A673 (cell line): ENCODE measurements at regions not wholly inside any gene's neighbourhood (a gene's known extent, or its start where the extent isn't known, plus 50 kb on each side); places are given as distances from the start of the nearest gene placed in this dataset.
"Not testable (repeated sequence)": the region's sequence is repeated elsewhere in the genome, so short reads cannot be mapped to it uniquely, and the experiment has no call there.

ENCODE experiments used
- BruUV-seq: library from RNA; stranded (reverse); fragments of 400-500 nt; replicated peaks from 2 replicates; lab custom pipeline; 2021; lab: Mats Ljungman, UMichigan
- CTCF ChIA-PET: fragments of 300-600 bp; sonication (Branson Sonifier 250); formaldehyde crosslinking; loops from one replicate; lab custom pipeline; 2022; ENCODE audit warnings: antibody characterized with exemption; lab: Charles Lee
- POLR2A ChIA-PET: fragments of 300-600 bp; sonication (Branson Sonifier 250); formaldehyde crosslinking; loops from one replicate; lab custom pipeline; 2022; ENCODE audit warnings: antibody characterized with exemption; ENCODE audit not compliant: low non-redundant PET; lab: Charles Lee
- DNase-seq: peaks from one replicate; pipeline ENCODE4 v3.0.0-alpha.2; 2015; ENCODE audit warnings: low spot score
- H3K27ac ChIP-seq: fragments of 200-600 bp; sonication (generic); 2 replicates; pipeline ENCODE4 v1.5.1; 2016; ENCODE audit warnings: mixed run types, low read depth, mild to moderate bottlenecking, mixed read lengths, antibody characterized with exemption, low read length; ENCODE audit not compliant: poor library complexity, severe bottlenecking
- H3K27me3 ChIP-seq: fragments of 200-600 bp; sonication (generic); replicated peaks from 2 replicates; pipeline ENCODE4 v1.6.1; 2017; ENCODE audit warnings: mixed run types, low read depth, mild to moderate bottlenecking, mixed read lengths, antibody characterized with exemption, low read length; ENCODE audit not compliant: insufficient read depth, poor library complexity
- H3K36me3 ChIP-seq: fragments of 200-600 bp; sonication (generic); 2 replicates; pipeline ENCODE4 v1.6.1; 2016; ENCODE audit warnings: mixed run types, mild to moderate bottlenecking, mixed read lengths, antibody characterized with exemption, low read length; ENCODE audit not compliant: insufficient read depth, poor library complexity, severe bottlenecking
- H3K4me1 ChIP-seq: fragments of 200-600 bp; sonication (generic); 2 replicates; pipeline ENCODE4 v1.6.1; 2017; ENCODE audit warnings: mixed run types, mild to moderate bottlenecking, mixed read lengths, antibody characterized with exemption, low read length; ENCODE audit not compliant: insufficient read depth, poor library complexity, severe bottlenecking
- H3K4me3 ChIP-seq: fragments of 200-600 bp; sonication (generic); 2 replicates; pipeline ENCODE4 v1.5.1; 2016; ENCODE audit warnings: low read depth, mixed run types, mild to moderate bottlenecking, mixed read lengths, low read length; ENCODE audit not compliant: poor library complexity, severe bottlenecking
- H3K9me3 ChIP-seq: fragments of 200-600 bp; sonication (generic); 2 replicates; pipeline ENCODE4 v1.6.1; 2016; ENCODE audit warnings: mixed run types, low read depth, mild to moderate bottlenecking, mixed read lengths, antibody characterized with exemption, low read length; ENCODE audit not compliant: poor library complexity, severe bottlenecking
- CTCF ChIP-seq: fragments of 300-800, 200-600 bp; sonication (generic); conservative IDR thresholded peaks from 2 replicates; pipeline ENCODE4 v1.5.1; 2017; ENCODE audit warnings: low read depth, mild to moderate bottlenecking, antibody characterized with exemption, low read length, moderate library complexity, mixed read lengths
- EZH2 ChIP-seq: fragments of 200-600 bp; sonication (generic); IDR thresholded peaks from 2 replicates; pipeline ENCODE4 v1.6.1; 2017; ENCODE audit warnings: borderline replicate concordance, low read depth, mild to moderate bottlenecking, mixed read lengths, antibody characterized with exemption, low read length; ENCODE audit not compliant: poor library complexity, severe bottlenecking
- intact Hi-C: fragments of 100-400 bp; cut with micrococcal nuclease; formaldehyde crosslinking; loops from one replicate; pipeline ENCODE4 v1.10.0; 2022; ENCODE audit not compliant: unreplicated experiment

DNA sequence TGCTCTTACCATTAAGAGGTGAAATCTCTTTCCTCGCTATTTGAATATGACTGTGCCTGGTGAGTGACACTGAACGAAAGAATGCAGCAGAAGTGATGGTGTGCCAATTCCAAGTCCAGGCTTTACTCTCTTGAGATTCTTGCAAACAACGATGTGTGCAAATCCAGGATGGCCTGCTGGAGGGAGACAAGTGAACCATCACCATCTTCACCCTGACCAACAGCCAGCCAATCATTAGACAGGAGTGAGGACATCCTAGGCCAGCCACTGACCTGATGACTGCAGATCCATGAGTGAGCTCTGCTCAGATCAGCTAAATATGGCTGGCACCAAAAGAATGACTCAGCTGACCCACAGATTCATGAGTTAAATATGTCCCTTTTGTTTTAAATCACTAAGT is 878.0 kb downstream of the PDCD6IP start:
- CTCF ChIA-PET: no interaction called here
- intact Hi-C loops: no loop called here
- DNase-seq: no peak

GRCh38 chr3:34678575-34678974 is 880.1 kb downstream of the PDCD6IP start:
- ChIA-PET POLR2A (no interaction called here), CTCF (no interaction called here)
- no peak for DNase-seq
- no peak for TF ChIP-seq EZH2
- TF ChIP-seq CTCF: no peak
- no peak overlapping the region for H3K27ac ChIP-seq
- intact Hi-C loops: no loop called here
- BruUV-seq: no TSS peak
- no peak overlapping the region for H3K4me3 ChIP-seq
- H3K4me1 ChIP-seq: peaks cover 24% of the 10 kb centered on the region
- H3K27me3 ChIP-seq: no peaks in the 10 kb centered on the region
- no peaks in the 10 kb centered on the region for H3K9me3 ChIP-seq
- no peaks in the 10 kb centered on the region for H3K36me3 ChIP-seq

More for the DNA sequence above, 878.0 kb downstream of the PDCD6IP start:
- TF ChIP-seq CTCF (no peak), EZH2 (no peak)
- Histone ChIP-seq H3K9me3 (no peaks in the 10 kb centered on the region), H3K4me1 (peaks cover 12% of the 10 kb centered on the region), H3K4me3 (no peak overlapping the region), H3K27ac (no peak overlapping the region), H3K36me3 (no peaks in the 10 kb centered on the region), H3K27me3 (no peaks in the 10 kb centered on the region)
- POLR2A ChIA-PET: no interaction called here
- no TSS peak for BruUV-seq

DNA sequence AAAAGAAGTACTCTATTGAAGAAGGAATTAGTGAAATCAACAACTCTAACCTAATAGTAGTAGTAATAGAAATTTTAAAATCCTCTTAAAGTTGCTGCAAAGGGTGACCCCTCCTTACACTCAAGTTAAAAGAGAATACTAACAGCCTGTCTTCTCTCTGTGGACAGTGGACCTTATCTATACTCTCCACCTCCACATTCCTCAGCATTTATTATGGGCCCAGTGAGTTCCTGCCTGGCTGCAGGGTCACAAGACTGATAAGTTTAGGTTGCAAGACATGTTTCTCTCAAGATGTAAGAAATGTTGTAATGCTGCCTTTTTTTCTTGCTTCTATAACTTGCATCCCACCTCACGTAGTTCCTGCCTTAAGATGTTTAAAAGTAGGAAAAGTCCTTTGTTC is 880.6 kb downstream of the PDCD6IP start:
- peaks cover 28% of the 10 kb centered on the region for H3K4me1 ChIP-seq
- POLR2A ChIA-PET, intact Hi-C loops, H3K27ac ChIP-seq, H3K4me3 ChIP-seq, H3K9me3 ChIP-seq, DNase-seq, H3K36me3 ChIP-seq, H3K27me3 ChIP-seq, BruUV-seq, CTCF ChIA-PET: not testable (repeated sequence)

- Histone ChIP-seq H3K27ac (peak overlapping the region; percentile 71), H3K9me3 (no peaks in the 10 kb centered on the region), H3K27me3 (no peaks in the 10 kb centered on the region), H3K4me3 (no peak overlapping the region), H3K36me3 (no peaks in the 10 kb centered on the region), H3K4me1 (peaks cover 18% of the 10 kb centered on the region)
- peak; percentile 88 for DNase-seq
- no peak for TF ChIP-seq EZH2
- TF ChIP-seq CTCF: peak; percentile 71
- POLR2A ChIA-PET: no interaction called here
- intact Hi-C loops: loop anchor here (1.0 to 5.0 kb wide), 8 partner anchors 202 to 799 kb away; no protein-coding TSS in a partner anchor
- no TSS peak for BruUV-seq
- CTCF ChIA-PET: interaction anchor here (0.7 to 1.4 kb wide), 9 partner anchors 391 to 800 kb away, joined by 3 to 18 read pairs (median 9); no protein-coding TSS in a partner anchor
Measured at GRCh38 chr3:34683851-34684250, 885.4 kb downstream of the PDCD6IP start.
